Panc1 (cell line): ENCODE measurements at regions not wholly inside any gene's neighbourhood (a gene's known extent, or its start where the extent isn't known, plus 50 kb on each side); places are given as distances from the start of the nearest gene placed in this dataset.

Source experiments
- ATAC-seq: fragments of 200-7000 bp; cut with Tn5 transposase; 2 replicates; pipeline ENCODE4 v1.9.1; 2020; ENCODE audit warnings: mild to moderate bottlenecking, moderate library complexity
- BruUV-seq: library from RNA; stranded (reverse); fragments of 400-500 nt; replicated peaks from 2 replicates; lab custom pipeline; 2021; lab: Mats Ljungman, UMichigan
- CTCF ChIA-PET: fragments of 300-600 bp; sonication (Branson Sonifier 250); formaldehyde crosslinking; loops from one replicate; lab custom pipeline; 2022; ENCODE audit warnings: antibody characterized with exemption; lab: Charles Lee
- POLR2A ChIA-PET: fragments of 300-600 bp; sonication (Branson Sonifier 250); formaldehyde crosslinking; loops from one replicate; lab custom pipeline; 2022; ENCODE audit warnings: antibody characterized with exemption; lab: Charles Lee
- DNase-seq: peaks from one replicate; pipeline ENCODE4 v3.0.0-alpha.2; 2010; ENCODE audit warnings: low read depth, low spot score
- H3K27ac ChIP-seq: 2 replicates; pipeline ENCODE4 v1.5.1; 2011; ENCODE audit warnings: mild to moderate bottlenecking, low read length, inconsistent platforms
- H3K27me3 ChIP-seq: fragments of 200-500 bp; sonication (Bioruptor generic); 2 replicates; pipeline ENCODE4 v1.6.0; 2014; ENCODE audit warnings: low read length, inconsistent platforms; ENCODE audit not compliant: control insufficient read depth, insufficient read depth
- H3K36me3 ChIP-seq: fragments of 200-500 bp; sonication (Bioruptor generic); 2 replicates; pipeline ENCODE4 v1.5.1; 2014; ENCODE audit warnings: inconsistent platforms, mild to moderate bottlenecking, low read length, moderate library complexity; ENCODE audit not compliant: control insufficient read depth, insufficient read depth
- H3K4me1 ChIP-seq: 2 replicates; pipeline ENCODE4 v1.5.1; 2011; ENCODE audit warnings: inconsistent platforms, mild to moderate bottlenecking, low read length, moderate library complexity; ENCODE audit not compliant: control insufficient read depth, insufficient read depth
- H3K4me3 ChIP-seq, 2 experiments: 2 replicates each; pipeline ENCODE4 v1.5.1; 2011 to 2012; ENCODE audit warnings: low read depth in 2 of 2, low read length in 2 of 2, mild to moderate bottlenecking in 2 of 2, inconsistent platforms in 1 of 2, moderate library complexity in 1 of 2
- H3K9me3 ChIP-seq: fragments of 200-500 bp; sonication (Bioruptor generic); 2 replicates; pipeline ENCODE4 v1.5.1; 2014; ENCODE audit warnings: low read depth, mild to moderate bottlenecking, inconsistent platforms, low read length, moderate library complexity; ENCODE audit not compliant: control insufficient read depth, insufficient read depth
- POLR2AphosphoS5 ChIP-seq: IDR thresholded peaks from 2 replicates; pipeline ENCODE4 v1.6.1; 2012; ENCODE audit warnings: mild to moderate bottlenecking, low read depth, low read length, moderate library complexity
- SIN3A ChIP-seq: IDR thresholded peaks from 2 replicates; pipeline ENCODE4 v1.6.1; 2012; ENCODE audit warnings: low read depth, mild to moderate bottlenecking, low read length, moderate library complexity, borderline replicate concordance; ENCODE audit not compliant: insufficient read depth
- TCF7L2 ChIP-seq: IDR thresholded peaks from 2 replicates; pipeline ENCODE4 v1.6.1; 2011; ENCODE audit warnings: mild to moderate bottlenecking, low read depth, low read length, inconsistent platforms
- in situ Hi-C: cut with HindIII; loops from 2 replicates; pipeline ENCODE4 v1.10.0; 2016; ENCODE audit warnings: low sequenced_read_pairs, low pct_unique_long_range_greater_than_20kb
- intact Hi-C: fragments of 100-400 bp; cut with micrococcal nuclease; formaldehyde crosslinking; loops from one replicate; pipeline ENCODE4 v1.10.0; 2022; ENCODE audit not compliant: unreplicated experiment
- TF ChIP-seq, protein P1 (sequence below), 2 experiments: IDR thresholded peaks; 2 replicates each; pipeline ENCODE4 v1.6.1; 2011 to 2012; ENCODE audit warnings: low read depth in 2 of 2, control low read depth in 1 of 2, low read length in 1 of 2, mild to moderate bottlenecking in 1 of 2, moderate library complexity in 1 of 2; ENCODE audit not compliant: insufficient read depth in 1 of 2
- TF ChIP-seq, protein P2 (sequence below): fragments of 450-650 bp; IDR thresholded peaks from 2 replicates; pipeline ENCODE4 v1.5.1; 2017; ENCODE audit warnings: mild to moderate bottlenecking

DNA sequence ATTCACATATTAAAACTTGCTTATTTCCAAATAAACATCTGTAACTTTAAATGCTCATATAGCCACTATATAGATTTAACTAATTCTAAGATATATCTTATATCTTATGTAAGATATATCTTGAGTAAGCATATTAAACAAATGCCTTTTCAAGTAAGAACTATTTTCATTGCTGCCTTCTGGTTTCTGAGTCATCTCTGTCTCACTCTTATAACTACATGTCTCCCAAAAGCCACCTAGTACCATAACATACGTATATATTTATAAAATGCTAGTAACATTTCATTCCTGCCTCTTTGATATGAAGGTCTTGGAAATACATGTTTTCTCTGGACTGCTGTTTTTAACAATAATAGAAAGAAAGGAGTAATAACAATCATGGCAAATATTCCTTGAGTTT is 429.5 kb downstream of the DTWD2 start:
- in situ Hi-C loops = no loop called here
- POLR2A ChIA-PET = no interaction called here
- H3K27ac ChIP-seq = no peak overlapping the region
- no peaks in the 10 kb centered on the region for H3K27me3 ChIP-seq
- no TSS peak for BruUV-seq
- no peak overlapping the region for H3K4me3 ChIP-seq
- ATAC-seq (no peak), DNase-seq (no peak)
- no peaks in the 10 kb centered on the region for H3K9me3 ChIP-seq
- intact Hi-C loops = no loop called here
- H3K4me1 ChIP-seq = no peaks in the 10 kb centered on the region
- no peaks in the 10 kb centered on the region for H3K36me3 ChIP-seq
- CTCF ChIA-PET = no interaction called here
- TF ChIP-seq POLR2AphosphoS5 = no peak
- no peak for TF ChIP-seq TCF7L2

- no peaks in the 10 kb centered on the region for H3K36me3 ChIP-seq
- ATAC-seq (no peak), DNase-seq (no peak)
- H3K4me1 ChIP-seq = no peaks in the 10 kb centered on the region
- no peaks in the 10 kb centered on the region for H3K9me3 ChIP-seq
- ChIA-PET CTCF (no interaction called here), POLR2A (no interaction called here)
- BruUV-seq = no TSS peak
- in situ Hi-C loops (no loop called here), intact Hi-C loops (no loop called here)
- H3K27ac ChIP-seq = no peak overlapping the region
- TF ChIP-seq POLR2AphosphoS5 (no peak), TCF7L2 (no peak), SIN3A (no peak)
- TF ChIP-seq, protein P1, sequence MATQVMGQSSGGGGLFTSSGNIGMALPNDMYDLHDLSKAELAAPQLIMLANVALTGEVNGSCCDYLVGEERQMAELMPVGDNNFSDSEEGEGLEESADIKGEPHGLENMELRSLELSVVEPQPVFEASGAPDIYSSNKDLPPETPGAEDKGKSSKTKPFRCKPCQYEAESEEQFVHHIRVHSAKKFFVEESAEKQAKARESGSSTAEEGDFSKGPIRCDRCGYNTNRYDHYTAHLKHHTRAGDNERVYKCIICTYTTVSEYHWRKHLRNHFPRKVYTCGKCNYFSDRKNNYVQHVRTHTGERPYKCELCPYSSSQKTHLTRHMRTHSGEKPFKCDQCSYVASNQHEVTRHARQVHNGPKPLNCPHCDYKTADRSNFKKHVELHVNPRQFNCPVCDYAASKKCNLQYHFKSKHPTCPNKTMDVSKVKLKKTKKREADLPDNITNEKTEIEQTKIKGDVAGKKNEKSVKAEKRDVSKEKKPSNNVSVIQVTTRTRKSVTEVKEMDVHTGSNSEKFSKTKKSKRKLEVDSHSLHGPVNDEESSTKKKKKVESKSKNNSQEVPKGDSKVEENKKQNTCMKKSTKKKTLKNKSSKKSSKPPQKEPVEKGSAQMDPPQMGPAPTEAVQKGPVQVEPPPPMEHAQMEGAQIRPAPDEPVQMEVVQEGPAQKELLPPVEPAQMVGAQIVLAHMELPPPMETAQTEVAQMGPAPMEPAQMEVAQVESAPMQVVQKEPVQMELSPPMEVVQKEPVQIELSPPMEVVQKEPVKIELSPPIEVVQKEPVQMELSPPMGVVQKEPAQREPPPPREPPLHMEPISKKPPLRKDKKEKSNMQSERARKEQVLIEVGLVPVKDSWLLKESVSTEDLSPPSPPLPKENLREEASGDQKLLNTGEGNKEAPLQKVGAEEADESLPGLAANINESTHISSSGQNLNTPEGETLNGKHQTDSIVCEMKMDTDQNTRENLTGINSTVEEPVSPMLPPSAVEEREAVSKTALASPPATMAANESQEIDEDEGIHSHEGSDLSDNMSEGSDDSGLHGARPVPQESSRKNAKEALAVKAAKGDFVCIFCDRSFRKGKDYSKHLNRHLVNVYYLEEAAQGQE (IDR thresholded peaks at IDR 0.05; ENCODE audit: insufficient read depth in 1 of 2, low read depth in 2 of 2, low read length in 1 of 2) = no peak
- TF ChIP-seq, protein P2, sequence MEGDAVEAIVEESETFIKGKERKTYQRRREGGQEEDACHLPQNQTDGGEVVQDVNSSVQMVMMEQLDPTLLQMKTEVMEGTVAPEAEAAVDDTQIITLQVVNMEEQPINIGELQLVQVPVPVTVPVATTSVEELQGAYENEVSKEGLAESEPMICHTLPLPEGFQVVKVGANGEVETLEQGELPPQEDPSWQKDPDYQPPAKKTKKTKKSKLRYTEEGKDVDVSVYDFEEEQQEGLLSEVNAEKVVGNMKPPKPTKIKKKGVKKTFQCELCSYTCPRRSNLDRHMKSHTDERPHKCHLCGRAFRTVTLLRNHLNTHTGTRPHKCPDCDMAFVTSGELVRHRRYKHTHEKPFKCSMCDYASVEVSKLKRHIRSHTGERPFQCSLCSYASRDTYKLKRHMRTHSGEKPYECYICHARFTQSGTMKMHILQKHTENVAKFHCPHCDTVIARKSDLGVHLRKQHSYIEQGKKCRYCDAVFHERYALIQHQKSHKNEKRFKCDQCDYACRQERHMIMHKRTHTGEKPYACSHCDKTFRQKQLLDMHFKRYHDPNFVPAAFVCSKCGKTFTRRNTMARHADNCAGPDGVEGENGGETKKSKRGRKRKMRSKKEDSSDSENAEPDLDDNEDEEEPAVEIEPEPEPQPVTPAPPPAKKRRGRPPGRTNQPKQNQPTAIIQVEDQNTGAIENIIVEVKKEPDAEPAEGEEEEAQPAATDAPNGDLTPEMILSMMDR = no peak
- no peaks in the 10 kb centered on the region for H3K27me3 ChIP-seq
- H3K4me3 ChIP-seq = no peak overlapping the region
Measured at GRCh38 chr5:118557251-118557661, 431.1 kb downstream of the DTWD2 start.

GRCh38 chr5:118556792-118557191 is 431.6 kb downstream of the DTWD2 start:
- intact Hi-C loops (no loop called here), in situ Hi-C loops (no loop called here)
- ChIA-PET CTCF (no interaction called here), POLR2A (no interaction called here)
- H3K27me3 ChIP-seq = no peaks in the 10 kb centered on the region
- H3K4me1 ChIP-seq = no peaks in the 10 kb centered on the region
- TF ChIP-seq POLR2AphosphoS5 (no peak), SIN3A (no peak), TCF7L2 (no peak)
- TF ChIP-seq, protein P1 (IDR thresholded peaks at IDR 0.05; ENCODE audit: insufficient read depth in 1 of 2, low read depth in 2 of 2, low read length in 1 of 2) = no peak
- no peaks in the 10 kb centered on the region for H3K36me3 ChIP-seq
- BruUV-seq = no TSS peak
- ATAC-seq (no peak), DNase-seq (no peak)
- no peak overlapping the region for H3K27ac ChIP-seq
- no peaks in the 10 kb centered on the region for H3K9me3 ChIP-seq
- H3K4me3 ChIP-seq = no peak overlapping the region
